SU-DHL-6 (cell line): ENCODE measurements at regions not wholly inside any gene's neighbourhood (a gene's known extent, or its start where the extent isn't known, plus 50 kb on each side); places are given as distances from the start of the nearest gene placed in this dataset.

Experiments used
- EZH2phosphoT487 ChIP-seq: fragments of 200-600 bp; sonication (generic), shearing (Covaris generic); conservative IDR thresholded peaks from 2 replicates; pipeline ENCODE4 v1.6.1; 2018; ENCODE audit warnings: mild to moderate bottlenecking, antibody characterized with exemption, low read length, moderate library complexity, mixed read lengths
- TF ChIP-seq, protein P1 (sequence below): fragments of 200-600 bp; sonication (generic); IDR thresholded peaks from one replicate; pipeline ENCODE4 v1.5.1; 2017; ENCODE audit warnings: antibody characterized with exemption, mild to moderate bottlenecking, low read length, moderate library complexity; ENCODE audit not compliant: insufficient read depth, poor library complexity, severe bottlenecking

GRCh38 chr1:221289103-221289502, 409.9 kb downstream of the HLX start:
- TF ChIP-seq EZH2phosphoT487: no peak
- TF ChIP-seq, protein P1, sequence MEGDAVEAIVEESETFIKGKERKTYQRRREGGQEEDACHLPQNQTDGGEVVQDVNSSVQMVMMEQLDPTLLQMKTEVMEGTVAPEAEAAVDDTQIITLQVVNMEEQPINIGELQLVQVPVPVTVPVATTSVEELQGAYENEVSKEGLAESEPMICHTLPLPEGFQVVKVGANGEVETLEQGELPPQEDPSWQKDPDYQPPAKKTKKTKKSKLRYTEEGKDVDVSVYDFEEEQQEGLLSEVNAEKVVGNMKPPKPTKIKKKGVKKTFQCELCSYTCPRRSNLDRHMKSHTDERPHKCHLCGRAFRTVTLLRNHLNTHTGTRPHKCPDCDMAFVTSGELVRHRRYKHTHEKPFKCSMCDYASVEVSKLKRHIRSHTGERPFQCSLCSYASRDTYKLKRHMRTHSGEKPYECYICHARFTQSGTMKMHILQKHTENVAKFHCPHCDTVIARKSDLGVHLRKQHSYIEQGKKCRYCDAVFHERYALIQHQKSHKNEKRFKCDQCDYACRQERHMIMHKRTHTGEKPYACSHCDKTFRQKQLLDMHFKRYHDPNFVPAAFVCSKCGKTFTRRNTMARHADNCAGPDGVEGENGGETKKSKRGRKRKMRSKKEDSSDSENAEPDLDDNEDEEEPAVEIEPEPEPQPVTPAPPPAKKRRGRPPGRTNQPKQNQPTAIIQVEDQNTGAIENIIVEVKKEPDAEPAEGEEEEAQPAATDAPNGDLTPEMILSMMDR: no peak
